Large intestine (tissue), 3 donors: ENCODE measurements at regions not wholly inside any gene's neighbourhood (a gene's known extent, or its start where the extent isn't known, plus 50 kb on each side); places are given as distances from the start of the nearest gene placed in this dataset.

Source experiments
- DNase-seq, 2 donors: peaks; one replicate each; pipeline versions ENCODE4 v3.0.0 to v3.0.0-alpha.2; 2013
- H3K27ac ChIP-seq: one replicate; pipeline ENCODE4 v1.5.1; 2013; ENCODE audit warnings: low read length
- H3K27me3 ChIP-seq: 2 replicates; pipeline ENCODE4 v1.6.1; 2013; ENCODE audit warnings: low read length; ENCODE audit not compliant: control insufficient read depth, insufficient read depth
- H3K36me3 ChIP-seq: 2 replicates; pipeline ENCODE4 v1.6.1; 2013; ENCODE audit warnings: low read length; ENCODE audit not compliant: control insufficient read depth, insufficient read depth
- H3K4me1 ChIP-seq: one replicate; pipeline ENCODE4 v1.6.1; 2013; ENCODE audit warnings: low read length; ENCODE audit not compliant: control insufficient read depth, insufficient read depth
- H3K4me3 ChIP-seq: one replicate; pipeline ENCODE4 v1.5.1; 2013; ENCODE audit warnings: low read length
- H3K9me3 ChIP-seq: one replicate; pipeline ENCODE4 v1.6.1; 2013; ENCODE audit warnings: mild to moderate bottlenecking, low read depth, low read length, moderate library complexity; ENCODE audit not compliant: control insufficient read depth
- WGBS: methylation state at CpG from one replicate; pipeline ENCODE4 v1.1.5; 2013; ENCODE audit warnings: low lambda C conversion rate; ENCODE audit not compliant: insufficient coverage; 5-methylcytosine and 5-hydroxymethylcytosine counted together

DNA sequence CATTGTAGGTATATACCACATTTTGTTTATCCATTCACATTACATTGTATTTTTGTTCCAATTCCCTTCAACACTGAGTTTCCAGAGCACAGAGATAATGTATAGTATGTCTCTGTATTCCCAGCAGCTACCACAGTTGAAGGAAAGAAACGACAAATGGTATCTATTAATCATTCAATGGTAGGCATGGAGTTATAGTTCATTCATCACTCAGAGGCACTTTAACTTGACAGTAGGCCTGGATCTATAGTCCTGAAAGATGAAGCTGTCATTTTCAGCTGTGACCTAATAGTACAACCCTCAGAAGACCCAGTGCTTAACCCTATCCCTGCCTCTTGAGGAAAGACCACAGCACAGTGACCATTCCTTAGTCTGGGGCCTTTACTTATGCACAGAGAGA, 163.0 kb upstream of the TMTC4 start:
- no peaks in the 10 kb centered on the region for H3K9me3 ChIP-seq
- H3K4me1 ChIP-seq, result no peaks in the 10 kb centered on the region
- H3K27me3 ChIP-seq, result no peaks in the 10 kb centered on the region
- no peak for DNase-seq
- no peaks in the 10 kb centered on the region for H3K36me3 ChIP-seq
- no CpG with 5 or more reads among the region's 1 CpG for WGBS
- no peak overlapping the region for H3K4me3 ChIP-seq
- no peak overlapping the region for H3K27ac ChIP-seq

DNA sequence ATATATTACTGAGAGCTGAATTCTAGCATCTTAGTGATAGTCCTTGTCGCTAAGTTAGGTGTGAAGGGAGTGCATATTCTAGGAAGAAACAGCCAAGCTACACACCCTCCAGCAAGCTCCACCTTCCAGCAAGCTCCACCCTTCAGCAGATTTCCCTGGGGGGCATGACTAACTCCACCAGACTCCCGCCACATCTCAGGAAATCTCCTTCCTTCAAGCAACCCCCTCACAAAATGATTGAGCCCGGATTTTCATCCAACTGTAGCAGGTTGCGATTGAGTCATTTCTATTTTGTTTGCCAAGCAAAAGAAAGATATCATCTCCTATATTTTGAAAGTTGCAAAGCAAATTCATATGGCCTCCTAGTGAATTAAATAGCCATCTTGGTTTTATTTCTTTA, 162.1 kb upstream of the TMTC4 start:
- Histone ChIP-seq H3K27me3 (no peaks in the 10 kb centered on the region), H3K27ac (no peak overlapping the region), H3K9me3 (no peaks in the 10 kb centered on the region), H3K36me3 (no peaks in the 10 kb centered on the region), H3K4me3 (no peak overlapping the region), H3K4me1 (no peaks in the 10 kb centered on the region)
- no peak for DNase-seq
- WGBS, result 80% methylated on average over 1 of the region's 4 CpGs

DNA sequence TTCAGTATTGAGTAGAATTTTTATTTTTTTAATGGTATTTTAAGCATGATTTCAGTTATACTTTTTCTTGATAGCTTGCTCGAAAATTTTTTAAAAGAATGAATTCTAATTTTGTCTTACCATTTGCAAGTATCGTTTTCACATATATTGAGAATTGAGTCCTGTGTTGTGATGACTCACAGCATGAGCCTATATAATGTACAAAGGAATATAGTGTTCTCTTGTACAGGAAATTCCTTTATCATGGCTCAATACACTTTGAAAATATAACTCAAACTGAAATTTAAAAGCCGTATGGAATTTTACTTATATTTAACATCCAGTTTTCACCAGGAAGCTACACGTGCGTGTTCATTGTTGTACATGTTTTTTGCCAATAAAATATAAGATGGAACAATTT, 161.1 kb upstream of the TMTC4 start:
- H3K4me3 ChIP-seq, result no peak overlapping the region
- WGBS, result 86% methylated on average over 2 of the region's 5 CpGs
- H3K27me3 ChIP-seq, result no peaks in the 10 kb centered on the region
- no peak for DNase-seq
- H3K27ac ChIP-seq, result no peak overlapping the region
- no peaks in the 10 kb centered on the region for H3K4me1 ChIP-seq
- no peaks in the 10 kb centered on the region for H3K9me3 ChIP-seq
- H3K36me3 ChIP-seq, result no peaks in the 10 kb centered on the region

DNA sequence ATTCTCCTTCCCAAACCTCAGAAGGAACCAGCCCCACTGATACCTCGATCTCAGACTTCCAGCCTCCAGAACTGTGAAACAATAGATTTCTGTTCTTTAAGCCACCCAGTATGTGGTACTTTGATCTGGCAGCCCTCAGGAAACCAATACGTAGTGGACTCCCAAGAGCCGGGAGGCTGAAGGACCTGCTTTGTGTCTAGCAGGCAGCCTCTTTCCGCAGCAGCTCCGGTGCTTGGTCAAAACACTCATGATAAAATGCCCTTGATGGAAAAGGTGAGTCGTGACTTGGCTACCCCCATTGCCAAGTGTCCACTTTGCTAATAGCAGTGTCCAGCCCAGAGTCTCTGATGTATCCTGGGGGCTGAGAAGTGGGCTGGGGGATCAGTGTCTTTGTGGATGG, 158.8 kb upstream of the TMTC4 start:
- WGBS, result no CpG with 5 or more reads among the region's 6 CpGs
- H3K4me3 ChIP-seq, result no peak overlapping the region
- no peaks in the 10 kb centered on the region for H3K9me3 ChIP-seq
- no peak overlapping the region for H3K27ac ChIP-seq
- H3K4me1 ChIP-seq, result no peaks in the 10 kb centered on the region
- H3K27me3 ChIP-seq, result no peaks in the 10 kb centered on the region
- no peak for DNase-seq
- H3K36me3 ChIP-seq, result no peaks in the 10 kb centered on the region

DNA sequence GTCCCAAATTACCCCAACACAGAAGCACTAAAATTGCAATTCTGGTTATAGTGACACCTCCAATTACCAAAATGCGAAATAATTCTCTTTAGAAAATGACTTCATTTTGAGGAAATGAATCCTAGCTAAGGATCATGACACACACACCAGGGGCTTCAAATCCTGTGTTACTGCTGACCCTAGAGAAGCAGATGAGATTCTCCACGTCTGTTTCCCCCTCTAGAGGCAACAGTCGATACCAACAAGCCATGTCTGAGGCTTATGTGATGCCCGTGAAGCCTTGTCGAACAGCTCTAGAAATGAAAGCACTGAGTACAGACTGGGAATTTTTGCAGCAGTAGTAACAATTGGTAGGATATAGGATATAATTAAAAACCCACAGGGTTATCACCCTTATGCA, 153.6 kb upstream of the TMTC4 start:
- Histone ChIP-seq H3K27ac (no peak overlapping the region), H3K9me3 (no peaks in the 10 kb centered on the region), H3K36me3 (no peaks in the 10 kb centered on the region), H3K4me1 (no peaks in the 10 kb centered on the region), H3K27me3 (no peaks in the 10 kb centered on the region), H3K4me3 (no peak overlapping the region)
- no peak for DNase-seq
- no CpG with 5 or more reads among the region's 5 CpGs for WGBS

DNA sequence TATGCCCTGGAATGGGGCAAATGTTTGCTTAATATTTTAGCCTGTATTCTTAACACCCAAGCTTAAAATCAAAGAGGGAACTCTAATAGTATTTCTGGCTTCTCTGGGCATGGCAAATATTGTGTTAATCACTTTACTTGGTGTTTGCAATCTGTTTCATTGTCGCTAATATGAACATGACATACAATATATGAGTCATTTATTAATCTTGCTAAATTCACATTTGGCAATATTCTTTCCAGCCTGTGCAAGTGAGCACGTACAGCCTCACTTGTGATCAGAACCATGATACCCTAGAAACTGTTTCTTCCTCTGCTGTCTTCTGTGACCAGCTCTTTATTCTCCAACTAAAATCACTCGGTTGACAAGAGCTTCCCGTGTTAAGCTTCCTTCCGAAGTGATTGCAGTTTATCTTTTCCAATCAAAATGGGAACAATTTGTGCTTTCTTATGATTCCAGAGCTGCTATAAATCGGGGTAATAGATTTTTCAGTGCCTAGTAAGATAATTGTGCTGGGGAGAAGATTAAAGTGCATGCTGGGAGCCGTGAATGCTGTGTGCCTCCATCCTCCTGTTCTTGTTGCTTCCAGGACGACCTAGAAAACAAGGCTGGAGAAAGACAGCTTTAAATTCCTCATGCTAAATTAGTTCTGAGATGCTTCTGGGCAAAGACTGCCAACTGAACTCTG, 153.0 kb upstream of the TMTC4 start:
- Histone ChIP-seq H3K9me3 (no peaks in the 10 kb centered on the region), H3K27me3 (no peaks in the 10 kb centered on the region), H3K4me3 (no peak overlapping the region), H3K4me1 (no peaks in the 10 kb centered on the region), H3K36me3 (no peaks in the 10 kb centered on the region), H3K27ac (no peak overlapping the region)
- 76% methylated on average over 5 of the region's 8 CpGs for WGBS
- no peak for DNase-seq

- Histone ChIP-seq H3K36me3 (no peaks in the 10 kb centered on the region), H3K4me3 (no peak overlapping the region), H3K27ac (no peak overlapping the region), H3K4me1 (no peaks in the 10 kb centered on the region), H3K9me3 (no peaks in the 10 kb centered on the region), H3K27me3 (no peaks in the 10 kb centered on the region)
- 86% methylated on average over 2 of the region's 3 CpGs for WGBS
- DNase-seq, result no peak
These were observed 151.8 kb upstream of the TMTC4 start for GRCh38 chr13:100826441-100826840.

DNA sequence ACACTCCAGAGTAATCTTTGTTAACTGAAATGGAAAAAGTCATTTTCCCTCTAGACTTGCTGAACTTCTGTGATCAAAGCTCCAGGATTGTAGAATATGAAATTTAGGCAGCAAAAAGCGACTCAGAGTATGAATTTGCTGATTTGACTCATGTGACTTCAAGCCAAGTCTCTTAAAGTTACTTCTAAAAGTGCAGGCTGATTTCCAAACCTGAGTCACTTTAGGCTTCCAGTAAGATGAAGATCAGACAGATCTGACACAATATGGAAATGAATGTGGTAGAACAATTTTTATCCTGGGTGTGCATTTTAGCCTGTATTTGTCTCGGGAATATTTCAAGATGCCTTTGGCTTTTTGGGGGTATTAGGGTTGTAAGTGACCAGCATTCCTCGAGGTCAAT, 151.0 kb upstream of the TMTC4 start:
- H3K4me3 ChIP-seq, result no peak overlapping the region
- no peaks in the 10 kb centered on the region for H3K36me3 ChIP-seq
- H3K4me1 ChIP-seq, result no peaks in the 10 kb centered on the region
- WGBS, result no CpG with 5 or more reads among the region's 3 CpGs
- H3K27ac ChIP-seq, result no peak overlapping the region
- no peaks in the 10 kb centered on the region for H3K27me3 ChIP-seq
- no peaks in the 10 kb centered on the region for H3K9me3 ChIP-seq
- DNase-seq, result no peak

DNA sequence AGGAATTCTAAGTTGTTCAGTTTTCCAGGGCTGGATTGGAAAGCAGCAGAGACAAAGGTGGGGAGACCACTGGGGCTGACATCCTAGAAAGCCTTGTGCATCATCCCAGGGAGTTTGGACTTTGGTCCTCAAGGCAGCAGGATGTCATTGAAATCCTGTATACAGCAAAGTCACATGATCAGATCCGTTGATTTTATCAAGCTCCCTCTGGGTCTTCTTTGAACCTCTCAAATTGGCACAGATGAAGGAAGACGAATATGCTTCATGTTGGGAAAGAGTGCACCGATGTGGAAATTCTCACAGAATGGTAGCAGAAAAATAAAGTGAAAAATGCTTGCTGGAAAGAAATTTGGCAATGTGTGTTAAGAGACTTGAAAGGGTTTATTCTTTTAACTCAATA, 149.8 kb upstream of the TMTC4 start:
- H3K4me3 ChIP-seq, result no peak overlapping the region
- no peaks in the 10 kb centered on the region for H3K9me3 ChIP-seq
- no peak overlapping the region for H3K27ac ChIP-seq
- H3K4me1 ChIP-seq, result no peaks in the 10 kb centered on the region
- no peaks in the 10 kb centered on the region for H3K27me3 ChIP-seq
- DNase-seq, result no peak
- WGBS, result 80% methylated on average over 1 of the region's 3 CpGs
- H3K36me3 ChIP-seq, result no peaks in the 10 kb centered on the region

GRCh38 chr13:100823448-100823847, 148.9 kb upstream of the TMTC4 start:
- no peak overlapping the region for H3K4me3 ChIP-seq
- DNase-seq, result no peak
- no peak overlapping the region for H3K27ac ChIP-seq
- no peaks in the 10 kb centered on the region for H3K36me3 ChIP-seq
- 80% methylated on average over 2 of the region's 3 CpGs for WGBS
- H3K4me1 ChIP-seq, result peaks cover 4% of the 10 kb centered on the region
- no peaks in the 10 kb centered on the region for H3K27me3 ChIP-seq
- H3K9me3 ChIP-seq, result no peaks in the 10 kb centered on the region

GRCh38 chr13:100822871-100823443, 148.4 kb upstream of the TMTC4 start:
- H3K36me3 ChIP-seq, result no peaks in the 10 kb centered on the region
- no peaks in the 10 kb centered on the region for H3K27me3 ChIP-seq
- no peak overlapping the region for H3K4me3 ChIP-seq
- no peaks in the 10 kb centered on the region for H3K9me3 ChIP-seq
- WGBS, result 92% methylated on average over 2 of the region's 6 CpGs
- no peak for DNase-seq
- H3K4me1 ChIP-seq, result peaks cover 4% of the 10 kb centered on the region
- no peak overlapping the region for H3K27ac ChIP-seq
